Gastroesophageal sphincter (tissue), 3 donors: ENCODE measurements at regions not wholly inside any gene's neighbourhood (a gene's known extent, or its start where the extent isn't known, plus 50 kb on each side); places are given as distances from the start of the nearest gene placed in this dataset.

Source experiments
- CTCF ChIP-seq, 4 experiments: fragments of 200-600 bp in 2 of 4; fragments of 450-650 bp in 2 of 4; sonication (generic) in 1 of 4; IDR thresholded peaks; one replicate each; pipeline ENCODE4 v1.5.1; 2017 to 2019; ENCODE audit warnings: antibody characterized with exemption in 4 of 4, mild to moderate bottlenecking in 2 of 4, moderate library complexity in 2 of 4
- POLR2A ChIP-seq, 2 donors: fragments of 450-650 bp; IDR thresholded peaks; one replicate each; pipeline ENCODE4 v1.6.1; 2017; ENCODE audit warnings: antibody characterized with exemption in 2 of 2, mild to moderate bottlenecking in 2 of 2, moderate library complexity in 1 of 2
- POLR2AphosphoS5 ChIP-seq: sonication (generic); formaldehyde crosslinking; IDR thresholded peaks from one replicate; pipeline ENCODE4 v1.6.1; 2017; ENCODE audit warnings: antibody characterized with exemption

GRCh38 chr22:48740086-48740730 lies 1087.5 kb downstream of the BRD1 start:
- TF ChIP-seq CTCF (IDR thresholded peaks at IDR 0.05) (no peak), POLR2A (IDR thresholded peaks at IDR 0.05) (no peak), POLR2AphosphoS5 (no peak)
